GM23338 (cell line): ENCODE measurements at regions not wholly inside any gene's neighbourhood (a gene's known extent, or its start where the extent isn't known, plus 50 kb on each side); places are given as distances from the start of the nearest gene placed in this dataset.

ENCODE experiments used
- ATAC-seq: fragments of 200-7000 bp; cut with Tn5 transposase; 3 replicates; pipeline ENCODE4 v1.9.1; 2020
- DNase-seq: peaks from one replicate; pipeline ENCODE4 v3.0.0-alpha.2; 2015; ENCODE audit warnings: low spot score
- H2AFZ ChIP-seq: fragments of 200-600 bp; sonication (generic); 2 replicates; pipeline ENCODE4 v1.8.0; 2016; ENCODE audit warnings: antibody characterized with exemption, mild to moderate bottlenecking, moderate library complexity
- H3F3A ChIP-seq: fragments of 200-600 bp; sonication (generic); replicated peaks from 2 replicates; pipeline ENCODE4 v1.8.0; 2017; ENCODE audit warnings: antibody characterized with exemption, mixed run types, low read depth
- H3K27ac ChIP-seq: fragments of 200-600 bp; sonication (generic); 2 replicates; pipeline ENCODE4 v1.6.1; 2016; ENCODE audit warnings: low read depth
- H3K27me3 ChIP-seq: fragments of 200-600 bp; sonication (generic); 2 replicates; pipeline ENCODE4 v1.8.0; 2016; ENCODE audit warnings: mild to moderate bottlenecking, mixed run types, moderate library complexity; ENCODE audit not compliant: insufficient read depth
- H3K36me3 ChIP-seq: fragments of 200-600 bp; sonication (generic); 2 replicates; pipeline ENCODE4 v1.8.0; 2016; ENCODE audit warnings: mild to moderate bottlenecking; ENCODE audit not compliant: insufficient read depth
- H3K4me1 ChIP-seq: fragments of 200-600 bp; sonication (generic); 2 replicates; pipeline ENCODE4 v1.8.0; 2016; ENCODE audit warnings: mild to moderate bottlenecking, moderate library complexity; ENCODE audit not compliant: insufficient read depth
- H3K4me2 ChIP-seq: fragments of 200-600 bp; sonication (generic); 2 replicates; pipeline ENCODE4 v1.7.1; 2017; ENCODE audit warnings: mixed run types
- H3K4me3 ChIP-seq: fragments of 200-600 bp; sonication (generic); 2 replicates; pipeline ENCODE4 v1.6.1; 2016; ENCODE audit warnings: mixed run types
- H3K79me2 ChIP-seq: fragments of 200-600 bp; sonication (generic); replicated peaks from 2 replicates; pipeline ENCODE4 v1.8.0; 2017; ENCODE audit warnings: mild to moderate bottlenecking; ENCODE audit not compliant: insufficient read depth
- H3K9me2 ChIP-seq: fragments of 200-600 bp; sonication (generic); 2 replicates; pipeline ENCODE4 v1.8.0; 2017; ENCODE audit not compliant: insufficient read depth
- H4K20me1 ChIP-seq: fragments of 200-600 bp; sonication (generic); replicated peaks from 2 replicates; pipeline ENCODE4 v1.8.0; 2017; ENCODE audit warnings: mild to moderate bottlenecking; ENCODE audit not compliant: insufficient read depth
- H3K27ac Mint-ChIP-seq: 2 replicates; pipeline ENCODE4 v1.8.0; 2020; ENCODE audit warnings: inconsistent platforms, mild to moderate bottlenecking, moderate library complexity, mixed read lengths
- H3K27me3 Mint-ChIP-seq: 3 replicates; pipeline ENCODE4 v1.8.0; 2022; ENCODE audit warnings: low read depth, mild to moderate bottlenecking, moderate library complexity, mixed read lengths, inconsistent platforms; ENCODE audit not compliant: insufficient read depth, poor library complexity
- H3K36me3 Mint-ChIP-seq: 3 replicates; pipeline ENCODE4 v1.8.0; 2021; ENCODE audit warnings: low read depth, mild to moderate bottlenecking, inconsistent platforms, moderate library complexity, mixed read lengths
- H3K4me1 Mint-ChIP-seq: 3 replicates; pipeline ENCODE4 v1.8.0; 2020; ENCODE audit warnings: mild to moderate bottlenecking, inconsistent platforms, mixed read lengths
- H3K4me3 Mint-ChIP-seq: 3 replicates; pipeline ENCODE4 v1.8.0; 2021; ENCODE audit warnings: moderate library complexity, mild to moderate bottlenecking, inconsistent platforms, mixed read lengths
- H3K9me3 Mint-ChIP-seq: 3 replicates; pipeline ENCODE4 v1.8.0; 2020; ENCODE audit warnings: moderate library complexity, mild to moderate bottlenecking, inconsistent platforms, mixed read lengths
- CREB1 ChIP-seq: fragments of 250-450 bp; sonication (Bioruptor Pico); IDR thresholded peaks from 2 replicates; pipeline ENCODE4 v1.5.0; 2020; ENCODE audit warnings: low read depth, mild to moderate bottlenecking, moderate library complexity
- EZH2 ChIP-seq: fragments of 200-600 bp; sonication (generic); IDR thresholded peaks from one replicate; pipeline ENCODE4 v1.8.0; 2017; ENCODE audit warnings: antibody characterized with exemption, mild to moderate bottlenecking, low read depth; ENCODE audit not compliant: unreplicated experiment
- JUNB ChIP-seq: IDR thresholded peaks from one replicate; pipeline ENCODE4 v1.6.1; 2016; ENCODE audit warnings: antibody characterized with exemption; ENCODE audit not compliant: unreplicated experiment
- NANOG ChIP-seq: IDR thresholded peaks from 2 replicates; pipeline ENCODE4 v1.6.1; 2016; ENCODE audit warnings: antibody characterized with exemption, borderline replicate concordance
- POLR2AphosphoS5 ChIP-seq: IDR thresholded peaks from 2 replicates; pipeline ENCODE4 v1.6.1; 2016; ENCODE audit warnings: antibody characterized with exemption, low read depth
- STAT1 ChIP-seq: IDR thresholded peaks from one replicate; pipeline ENCODE4 v1.6.1; 2016; ENCODE audit warnings: antibody characterized with exemption; ENCODE audit not compliant: unreplicated experiment
- ZNF114 ChIP-seq: fragments of 250-450 bp; sonication (Bioruptor Pico); IDR thresholded peaks from 2 replicates; pipeline ENCODE4 v1.5.0; 2020; ENCODE audit warnings: mild to moderate bottlenecking, moderate library complexity
- TF ChIP-seq, protein P1 (sequence below), 2 experiments: fragments of 200-600 bp in 1 of 2; sonication (generic) in 1 of 2; conservative IDR thresholded peaks; 2 replicates each; pipeline versions ENCODE4 v1.5.1 to v1.6.1; 2016 to 2017; ENCODE audit warnings: antibody characterized with exemption in 2 of 2, low read depth in 2 of 2, mild to moderate bottlenecking in 2 of 2, moderate library complexity in 1 of 2
- TF ChIP-seq, protein P2 (sequence below): fragments of 250-450 bp; sonication (Bioruptor Pico); IDR thresholded peaks from 2 replicates; pipeline ENCODE4 v1.5.0; 2020; ENCODE audit warnings: mild to moderate bottlenecking, moderate library complexity

DNA sequence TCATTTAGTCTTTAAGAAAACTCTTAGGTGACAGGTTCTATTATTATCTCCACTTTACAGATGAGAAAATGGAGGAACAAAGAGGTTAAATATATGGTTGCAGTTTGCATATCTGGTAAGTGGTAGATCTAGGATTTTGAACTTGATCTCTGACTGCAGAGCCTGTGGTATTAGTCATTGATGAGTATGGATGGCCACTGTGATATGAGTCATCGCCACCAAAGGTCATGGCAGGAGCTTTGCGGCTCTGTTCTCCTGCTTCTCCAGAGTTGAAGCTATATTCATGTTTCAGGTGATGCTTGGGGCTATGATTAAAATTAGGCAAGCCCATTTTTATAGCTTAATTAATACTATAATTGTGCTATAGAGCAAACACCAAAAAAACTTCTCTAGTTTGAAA is 306.2 kb upstream of the DPPA4 start:
- DNase-seq (no peak), ATAC-seq (no peak)
- TF ChIP-seq ZNF114 (CRISPR knock-in tag): no peak
- no peak for TF ChIP-seq EZH2
- Mint-ChIP-seq H3K9me3 (peaks cover 3% of the 10 kb centered on the region; the same call in 1 of the 3 replicates), H3K36me3 (no peaks in the 10 kb centered on the region), H3K27ac (no peak overlapping the region; the same call in 1 of the 2 replicates), H3K27me3 (no peaks in the 10 kb centered on the region), H3K4me1 (peaks cover 5% of the 10 kb centered on the region; the same call in 1 of the 3 replicates), H3K4me3 (no peak overlapping the region)
- Histone ChIP-seq H3K27ac (no peak overlapping the region), H3F3A (no peaks in the 10 kb centered on the region), H3K4me2 (no peak overlapping the region), H3K9me2 (no peaks in the 10 kb centered on the region), H3K79me2 (no peaks in the 10 kb centered on the region), H3K36me3 (no peaks in the 10 kb centered on the region), H3K4me3 (no peak overlapping the region), H3K4me1 (no peaks in the 10 kb centered on the region), H3K27me3 (no peaks in the 10 kb centered on the region), H4K20me1 (no peaks in the 10 kb centered on the region), H2AFZ (no peak overlapping the region)

GRCh38 chr3:109644332-109644731 is 307.0 kb upstream of the DPPA4 start:
- Mint-ChIP-seq H3K27me3 (no peaks in the 10 kb centered on the region), H3K36me3 (no peaks in the 10 kb centered on the region), H3K4me3 (no peak overlapping the region), H3K27ac (no peak overlapping the region; the same call in 1 of the 2 replicates), H3K9me3 (peaks cover 7% of the 10 kb centered on the region; the same call in 1 of the 3 replicates), H3K4me1 (peaks cover 5% of the 10 kb centered on the region; the same call in 1 of the 3 replicates)
- TF ChIP-seq CREB1 (CRISPR knock-in tag): no peak
- no peak for TF ChIP-seq STAT1
- TF ChIP-seq, protein P1, sequence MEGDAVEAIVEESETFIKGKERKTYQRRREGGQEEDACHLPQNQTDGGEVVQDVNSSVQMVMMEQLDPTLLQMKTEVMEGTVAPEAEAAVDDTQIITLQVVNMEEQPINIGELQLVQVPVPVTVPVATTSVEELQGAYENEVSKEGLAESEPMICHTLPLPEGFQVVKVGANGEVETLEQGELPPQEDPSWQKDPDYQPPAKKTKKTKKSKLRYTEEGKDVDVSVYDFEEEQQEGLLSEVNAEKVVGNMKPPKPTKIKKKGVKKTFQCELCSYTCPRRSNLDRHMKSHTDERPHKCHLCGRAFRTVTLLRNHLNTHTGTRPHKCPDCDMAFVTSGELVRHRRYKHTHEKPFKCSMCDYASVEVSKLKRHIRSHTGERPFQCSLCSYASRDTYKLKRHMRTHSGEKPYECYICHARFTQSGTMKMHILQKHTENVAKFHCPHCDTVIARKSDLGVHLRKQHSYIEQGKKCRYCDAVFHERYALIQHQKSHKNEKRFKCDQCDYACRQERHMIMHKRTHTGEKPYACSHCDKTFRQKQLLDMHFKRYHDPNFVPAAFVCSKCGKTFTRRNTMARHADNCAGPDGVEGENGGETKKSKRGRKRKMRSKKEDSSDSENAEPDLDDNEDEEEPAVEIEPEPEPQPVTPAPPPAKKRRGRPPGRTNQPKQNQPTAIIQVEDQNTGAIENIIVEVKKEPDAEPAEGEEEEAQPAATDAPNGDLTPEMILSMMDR (conservative IDR thresholded peaks at IDR 0.05; ENCODE audit: low read depth in 2 of 2): no peak
- no peak for TF ChIP-seq EZH2
- TF ChIP-seq POLR2AphosphoS5: no peak
- TF ChIP-seq, protein P2, sequence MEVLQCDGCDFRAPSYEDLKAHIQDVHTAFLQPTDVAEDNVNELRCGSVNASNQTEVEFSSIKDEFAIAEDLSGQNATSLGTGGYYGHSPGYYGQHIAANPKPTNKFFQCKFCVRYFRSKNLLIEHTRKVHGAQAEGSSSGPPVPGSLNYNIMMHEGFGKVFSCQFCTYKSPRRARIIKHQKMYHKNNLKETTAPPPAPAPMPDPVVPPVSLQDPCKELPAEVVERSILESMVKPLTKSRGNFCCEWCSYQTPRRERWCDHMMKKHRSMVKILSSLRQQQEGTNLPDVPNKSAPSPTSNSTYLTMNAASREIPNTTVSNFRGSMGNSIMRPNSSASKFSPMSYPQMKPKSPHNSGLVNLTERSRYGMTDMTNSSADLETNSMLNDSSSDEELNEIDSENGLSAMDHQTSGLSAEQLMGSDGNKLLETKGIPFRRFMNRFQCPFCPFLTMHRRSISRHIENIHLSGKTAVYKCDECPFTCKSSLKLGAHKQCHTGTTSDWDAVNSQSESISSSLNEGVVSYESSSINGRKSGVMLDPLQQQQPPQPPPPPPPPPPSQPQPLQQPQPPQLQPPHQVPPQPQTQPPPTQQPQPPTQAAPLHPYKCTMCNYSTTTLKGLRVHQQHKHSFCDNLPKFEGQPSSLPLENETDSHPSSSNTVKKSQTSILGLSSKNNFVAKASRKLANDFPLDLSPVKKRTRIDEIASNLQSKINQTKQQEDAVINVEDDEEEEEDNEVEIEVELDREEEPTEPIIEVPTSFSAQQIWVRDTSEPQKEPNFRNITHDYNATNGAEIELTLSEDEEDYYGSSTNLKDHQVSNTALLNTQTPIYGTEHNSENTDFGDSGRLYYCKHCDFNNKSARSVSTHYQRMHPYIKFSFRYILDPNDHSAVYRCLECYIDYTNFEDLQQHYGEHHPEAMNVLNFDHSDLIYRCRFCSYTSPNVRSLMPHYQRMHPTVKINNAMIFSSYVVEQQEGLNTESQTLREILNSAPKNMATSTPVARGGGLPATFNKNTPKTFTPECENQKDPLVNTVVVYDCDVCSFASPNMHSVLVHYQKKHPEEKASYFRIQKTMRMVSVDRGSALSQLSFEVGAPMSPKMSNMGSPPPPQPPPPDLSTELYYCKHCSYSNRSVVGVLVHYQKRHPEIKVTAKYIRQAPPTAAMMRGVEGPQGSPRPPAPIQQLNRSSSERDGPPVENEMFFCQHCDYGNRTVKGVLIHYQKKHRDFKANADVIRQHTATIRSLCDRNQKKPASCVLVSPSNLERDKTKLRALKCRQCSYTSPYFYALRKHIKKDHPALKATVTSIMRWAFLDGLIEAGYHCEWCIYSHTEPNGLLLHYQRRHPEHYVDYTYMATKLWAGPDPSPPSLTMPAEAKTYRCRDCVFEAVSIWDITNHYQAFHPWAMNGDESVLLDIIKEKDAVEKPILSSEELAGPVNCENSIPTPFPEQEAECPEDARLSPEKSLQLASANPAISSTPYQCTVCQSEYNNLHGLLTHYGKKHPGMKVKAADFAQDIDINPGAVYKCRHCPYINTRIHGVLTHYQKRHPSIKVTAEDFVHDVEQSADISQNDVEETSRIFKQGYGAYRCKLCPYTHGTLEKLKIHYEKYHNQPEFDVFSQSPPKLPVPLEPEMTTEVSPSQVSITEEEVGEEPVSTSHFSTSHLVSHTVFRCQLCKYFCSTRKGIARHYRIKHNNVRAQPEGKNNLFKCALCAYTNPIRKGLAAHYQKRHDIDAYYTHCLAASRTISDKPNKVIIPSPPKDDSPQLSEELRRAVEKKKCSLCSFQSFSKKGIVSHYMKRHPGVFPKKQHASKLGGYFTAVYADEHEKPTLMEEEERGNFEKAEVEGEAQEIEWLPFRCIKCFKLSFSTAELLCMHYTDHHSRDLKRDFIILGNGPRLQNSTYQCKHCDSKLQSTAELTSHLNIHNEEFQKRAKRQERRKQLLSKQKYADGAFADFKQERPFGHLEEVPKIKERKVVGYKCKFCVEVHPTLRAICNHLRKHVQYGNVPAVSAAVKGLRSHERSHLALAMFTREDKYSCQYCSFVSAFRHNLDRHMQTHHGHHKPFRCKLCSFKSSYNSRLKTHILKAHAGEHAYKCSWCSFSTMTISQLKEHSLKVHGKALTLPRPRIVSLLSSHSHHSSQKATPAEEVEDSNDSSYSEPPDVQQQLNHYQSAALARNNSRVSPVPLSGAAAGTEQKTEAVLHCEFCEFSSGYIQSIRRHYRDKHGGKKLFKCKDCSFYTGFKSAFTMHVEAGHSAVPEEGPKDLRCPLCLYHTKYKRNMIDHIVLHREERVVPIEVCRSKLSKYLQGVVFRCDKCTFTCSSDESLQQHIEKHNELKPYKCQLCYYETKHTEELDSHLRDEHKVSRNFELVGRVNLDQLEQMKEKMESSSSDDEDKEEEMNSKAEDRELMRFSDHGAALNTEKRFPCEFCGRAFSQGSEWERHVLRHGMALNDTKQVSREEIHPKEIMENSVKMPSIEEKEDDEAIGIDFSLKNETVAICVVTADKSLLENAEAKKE (CRISPR knock-in tag): no peak
- TF ChIP-seq ZNF114 (CRISPR knock-in tag): no peak
- TF ChIP-seq JUNB: no peak
- no peak for TF ChIP-seq NANOG
- Histone ChIP-seq H3K4me3 (no peak overlapping the region), H3K27ac (no peak overlapping the region), H3K36me3 (no peaks in the 10 kb centered on the region), H3K27me3 (no peaks in the 10 kb centered on the region), H3K4me1 (no peaks in the 10 kb centered on the region), H3K4me2 (no peak overlapping the region), H3K9me2 (no peaks in the 10 kb centered on the region), H3K79me2 (no peaks in the 10 kb centered on the region), H4K20me1 (no peaks in the 10 kb centered on the region), H3F3A (no peaks in the 10 kb centered on the region), H2AFZ (no peak overlapping the region)
- ATAC-seq (no peak), DNase-seq (no peak)
